ENCODE measurements at regions not wholly inside any gene's neighbourhood (a gene's known extent, or its start where the extent isn't known, plus 50 kb on each side); places are given as distances from the start of the nearest gene placed in this dataset.
A peak's percentile ranks its signal among the peaks of the same experiment; 100 is the strongest.

DNA sequence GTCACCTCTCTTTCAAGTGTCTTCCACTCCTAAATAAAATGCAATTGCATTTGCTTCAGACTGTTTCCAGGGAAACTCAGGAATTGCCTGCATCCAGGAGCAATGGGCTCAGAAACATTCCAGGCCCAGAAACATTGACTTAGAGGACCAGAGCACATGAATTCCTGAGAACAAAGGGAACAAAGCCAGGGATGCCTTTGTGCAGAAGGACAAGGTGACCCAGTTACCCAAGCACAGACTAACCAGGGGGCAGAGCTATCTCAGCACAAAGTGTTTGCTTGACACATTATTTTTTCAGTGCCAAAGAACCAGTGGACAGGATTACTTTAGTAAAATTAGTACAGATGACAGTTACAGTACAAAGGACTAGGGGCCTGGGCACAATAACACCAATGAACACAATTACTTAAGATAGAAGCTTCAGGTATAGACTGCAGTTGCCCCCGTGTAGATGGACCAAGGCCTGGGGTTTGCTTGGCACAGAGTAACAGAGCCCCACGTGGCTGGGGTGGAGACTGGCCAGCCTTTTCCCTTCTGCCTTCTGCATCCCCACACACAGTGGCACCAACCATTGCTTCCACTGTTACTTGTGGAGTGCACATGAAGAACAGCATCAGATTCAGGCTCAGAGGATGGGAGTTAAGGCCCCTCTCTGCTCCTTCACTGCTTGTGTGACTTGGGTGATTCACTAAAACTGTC lies 500.8 kb downstream of the INSC start:
- peak overlapping the region; percentile 97 for H3K27ac ChIP-seq
- TF ChIP-seq ZFX (IDR thresholded peaks at IDR 0.05), result no peak
- TF ChIP-seq, protein P1, sequence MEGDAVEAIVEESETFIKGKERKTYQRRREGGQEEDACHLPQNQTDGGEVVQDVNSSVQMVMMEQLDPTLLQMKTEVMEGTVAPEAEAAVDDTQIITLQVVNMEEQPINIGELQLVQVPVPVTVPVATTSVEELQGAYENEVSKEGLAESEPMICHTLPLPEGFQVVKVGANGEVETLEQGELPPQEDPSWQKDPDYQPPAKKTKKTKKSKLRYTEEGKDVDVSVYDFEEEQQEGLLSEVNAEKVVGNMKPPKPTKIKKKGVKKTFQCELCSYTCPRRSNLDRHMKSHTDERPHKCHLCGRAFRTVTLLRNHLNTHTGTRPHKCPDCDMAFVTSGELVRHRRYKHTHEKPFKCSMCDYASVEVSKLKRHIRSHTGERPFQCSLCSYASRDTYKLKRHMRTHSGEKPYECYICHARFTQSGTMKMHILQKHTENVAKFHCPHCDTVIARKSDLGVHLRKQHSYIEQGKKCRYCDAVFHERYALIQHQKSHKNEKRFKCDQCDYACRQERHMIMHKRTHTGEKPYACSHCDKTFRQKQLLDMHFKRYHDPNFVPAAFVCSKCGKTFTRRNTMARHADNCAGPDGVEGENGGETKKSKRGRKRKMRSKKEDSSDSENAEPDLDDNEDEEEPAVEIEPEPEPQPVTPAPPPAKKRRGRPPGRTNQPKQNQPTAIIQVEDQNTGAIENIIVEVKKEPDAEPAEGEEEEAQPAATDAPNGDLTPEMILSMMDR (conservative IDR thresholded peaks at IDR 0.05), result no peak

DNA sequence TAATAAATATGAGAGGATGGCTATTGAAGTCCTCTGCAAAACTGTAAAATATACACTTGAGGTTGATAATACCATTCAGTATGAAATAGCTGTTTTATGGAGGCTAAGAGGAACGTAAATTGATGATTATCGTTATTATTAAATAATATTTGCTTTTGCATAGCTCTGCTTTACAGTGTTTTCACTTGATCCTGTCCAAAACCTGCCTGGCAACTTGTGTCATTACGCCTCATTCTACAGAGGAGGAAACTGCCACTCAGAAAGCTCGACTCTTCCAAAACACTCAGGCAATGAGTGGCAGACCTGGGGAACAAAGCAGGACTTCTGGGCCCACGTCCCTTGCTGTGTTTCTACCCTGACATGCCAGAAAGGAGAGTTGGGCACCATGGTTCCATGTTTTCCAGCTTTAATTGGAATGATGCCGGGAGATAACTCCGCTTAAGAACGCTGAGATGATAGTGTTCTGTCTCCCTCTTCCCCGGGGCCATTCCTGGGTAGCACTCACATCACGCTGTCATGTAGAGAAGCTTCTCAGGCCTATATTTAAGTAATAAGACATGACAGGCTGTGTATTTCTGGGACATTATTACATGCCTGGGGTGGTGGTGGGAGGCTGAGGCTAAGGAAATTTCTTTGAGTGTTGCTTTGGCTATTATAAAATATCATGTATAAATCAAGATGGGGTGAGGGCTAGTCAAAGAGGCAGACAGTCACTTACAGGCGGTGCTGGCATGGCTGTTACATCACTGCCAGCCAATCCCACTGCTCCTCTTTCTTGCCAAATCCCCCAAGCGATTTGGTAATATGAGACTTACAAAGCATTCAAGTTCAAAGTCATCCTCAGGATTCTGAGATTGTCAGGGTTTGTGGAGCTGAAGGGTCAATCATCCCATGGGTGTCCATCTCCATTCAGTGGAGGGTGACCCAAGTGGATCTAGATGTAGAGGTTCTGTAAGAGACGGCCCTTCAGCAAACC lies 501.7 kb downstream of the INSC start:
- TF ChIP-seq, protein P1 (conservative IDR thresholded peaks at IDR 0.05), result no peak
- TF ChIP-seq ZFX (IDR thresholded peaks at IDR 0.05), result no peak
- peak overlapping the region; percentile 97 for H3K27ac ChIP-seq

GRCh38 chr11:15617126-15617525 lies 502.4 kb downstream of the INSC start:
- H3K27ac ChIP-seq, result peak overlapping the region; percentile 97

DNA sequence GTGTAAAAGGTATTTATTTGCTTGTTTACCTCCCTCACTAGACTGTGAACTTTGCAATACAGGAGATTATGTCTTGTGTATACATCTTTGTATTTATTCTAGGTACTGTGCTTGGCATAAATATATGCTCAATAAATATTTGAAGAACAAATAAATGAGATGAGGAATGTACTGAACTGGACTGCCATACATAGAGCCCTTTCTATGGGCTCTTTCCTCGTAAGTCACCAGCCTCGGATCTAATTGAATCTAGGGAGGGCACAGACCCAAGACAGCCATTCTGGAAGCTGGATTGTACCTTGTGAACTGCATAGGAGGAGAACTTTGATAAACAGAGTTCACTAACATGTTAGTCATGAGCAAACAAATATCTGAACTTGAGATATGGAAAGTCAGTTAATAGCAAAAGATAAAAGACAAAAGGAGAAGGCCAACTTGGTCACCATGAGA lies 503.9 kb downstream of the INSC start:
- no peak for TF ChIP-seq ZFX (IDR thresholded peaks at IDR 0.05)
- H3K27ac ChIP-seq, result peak overlapping the region; percentile 97; the same call in 1 of the 2 replicates

More at GRCh38 chr11:15617126-15617525, 502.4 kb downstream of the INSC start:
- TF ChIP-seq, protein P1 (conservative IDR thresholded peaks at IDR 0.05), result no peak
- no peak for TF ChIP-seq ZFX (IDR thresholded peaks at IDR 0.05)

DNA sequence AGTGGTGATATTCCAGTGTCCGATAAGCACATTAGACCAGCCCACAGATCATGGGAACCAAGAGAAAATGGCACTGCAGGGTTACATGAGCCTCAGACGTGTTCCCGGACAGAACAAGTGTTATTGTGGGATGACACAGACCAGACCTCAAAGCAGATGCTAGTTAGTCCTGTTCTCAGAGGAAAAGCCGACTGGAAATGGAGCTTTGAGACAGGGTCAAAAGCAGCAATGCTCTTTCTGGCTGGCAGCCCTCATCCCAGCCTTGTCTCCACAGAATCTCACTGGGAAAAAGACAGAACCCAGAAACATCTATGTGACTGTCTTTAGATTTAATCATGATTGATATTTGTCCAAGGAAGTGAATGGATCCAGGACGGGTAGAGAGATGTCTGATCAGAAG lies 506.8 kb downstream of the INSC start:
- H3K27ac ChIP-seq, result peak overlapping the region; percentile 29; the same call in 1 of the 2 replicates
- TF ChIP-seq, protein P1 (conservative IDR thresholded peaks at IDR 0.05), result no peak
- TF ChIP-seq ZFX (IDR thresholded peaks at IDR 0.05), result no peak

GRCh38 chr11:15622231-15622890 lies 507.6 kb downstream of the INSC start:
- TF ChIP-seq, protein P1 (conservative IDR thresholded peaks at IDR 0.05), result no peak
- TF ChIP-seq ZFX (IDR thresholded peaks at IDR 0.05), result no peak
- H3K27ac ChIP-seq, result peak overlapping the region; percentile 7; the same call in 1 of the 2 replicates

- TF ChIP-seq, protein P1 (conservative IDR thresholded peaks at IDR 0.05), result no peak
- no peak for TF ChIP-seq ZFX (IDR thresholded peaks at IDR 0.05)
- H3K27ac ChIP-seq, result no peak overlapping the region
Observed at GRCh38 chr11:15624701-15625100, 510.0 kb downstream of the INSC start.
